ENCODE measurements at regions not wholly inside any gene's neighbourhood (a gene's known extent, or its start where the extent isn't known, plus 50 kb on each side); places are given as distances from the start of the nearest gene placed in this dataset.

DNA sequence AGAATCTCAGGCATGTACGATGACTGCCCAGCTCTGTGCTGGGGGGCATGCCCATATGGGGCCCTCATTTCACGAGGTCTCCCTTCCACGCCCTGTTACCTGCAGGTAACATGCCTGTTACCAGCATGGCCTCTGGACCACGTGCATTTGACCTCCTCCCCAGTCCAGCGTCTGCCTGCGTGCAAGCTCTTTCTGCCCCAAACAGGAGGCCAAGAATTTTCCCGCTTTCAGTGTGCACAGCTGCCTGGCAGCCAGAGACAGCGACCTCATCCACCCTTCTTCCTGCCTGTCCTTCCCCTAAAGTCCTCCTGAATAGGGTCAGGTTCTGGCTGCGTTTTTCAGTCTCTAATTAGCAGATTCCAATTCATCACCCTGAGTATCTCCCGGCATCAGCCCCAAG, 306.5 kb upstream of the ZFHX3 start:
- no peak overlapping the region for H3K14ac ChIP-seq (ENCODE audit: insufficient read length)
- no peak overlapping the region; the same call in 1 of the 2 replicates for H2BK5ac ChIP-seq (ENCODE audit: low read depth, low read length)
- H2AFZ ChIP-seq (ENCODE audit: low read length), result peak overlapping the region; percentile 2; the same call in 1 of the 2 replicates
- no peak overlapping the region for H3K4me2 ChIP-seq (ENCODE audit: insufficient read depth in 1 of 2, low read depth in 2 of 2, low read length in 2 of 2)
- no peaks in the 10 kb centered on the region for H3K23me2 ChIP-seq (ENCODE audit: low read depth, low read length)
- WGBS, 2 experiments (ENCODE audit: extremely low coverage in 1 of 2, insufficient coverage in 1 of 2, insufficient read length in 1 of 2, insufficient replicate concordance in 2 of 2, low coverage in 1 of 2, low lambda C conversion rate in 2 of 2, missing lambda C conversion rate in 1 of 2), result 74% methylated on average over 10 of the region's 10 CpGs; no CpG with 5 or more reads in 1 of the 2 experiments
- no peak overlapping the region for H3K4ac ChIP-seq (replicated peaks; ENCODE audit: insufficient read length, low read depth, low read length)
- H3K9ac ChIP-seq (replicated peaks in 1 of 4; ENCODE audit: extremely low read depth in 1 of 4, low read depth in 3 of 4, low read length in 3 of 4), result no peak overlapping the region
- POLR2A ChIA-PET (ENCODE audit: partially characterized antibody), result no interaction called here
- no peak for DNase-seq (ENCODE audit: low read depth in 1 of 2, low spot score in 2 of 2)
- no peaks in the 10 kb centered on the region for H3K79me1 ChIP-seq (ENCODE audit: low read depth, low read length)
- H3K56ac ChIP-seq (replicated peaks; ENCODE audit: insufficient read length, low read depth, low read length), result no peak overlapping the region
- no peak overlapping the region for H3K18ac ChIP-seq (ENCODE audit: extremely low read depth, low read length)
- H2BK20ac ChIP-seq (ENCODE audit: low read length), result no peak overlapping the region
- H4K5ac ChIP-seq (ENCODE audit: insufficient read length, low read depth, low read length), result no peak overlapping the region
- CTCF ChIA-PET (ENCODE audit: partially characterized antibody), result no interaction called here
- H3K36me3 ChIP-seq (ENCODE audit: control insufficient read depth in 2 of 4, insufficient read depth in 4 of 4, low read length in 3 of 4), result no peaks in the 10 kb centered on the region
- no peak overlapping the region for H2BK12ac ChIP-seq (ENCODE audit: low read depth, low read length)
- H2BK120ac ChIP-seq (replicated peaks; ENCODE audit: low read depth, low read length), result no peak overlapping the region
- no peaks in the 10 kb centered on the region for H3K9me3 ChIP-seq (ENCODE audit: insufficient read depth in 2 of 2, low read depth in 1 of 2, low read length in 1 of 2)
- no peaks in the 10 kb centered on the region for H4K20me1 ChIP-seq (replicated peaks in 1 of 2; ENCODE audit: control insufficient read depth in 1 of 2, insufficient read depth in 2 of 2, low read length in 2 of 2)
- no peak overlapping the region for H4K91ac ChIP-seq (replicated peaks; ENCODE audit: insufficient read length, low read length)
- H3K4me1 ChIP-seq (replicated peaks in 1 of 4; ENCODE audit: control insufficient read depth in 3 of 4, insufficient read depth in 4 of 4, low read length in 3 of 4), result peaks cover 0 to 12% (median 5%) of the 10 kb centered on the region in 4 experiments; a peak in 5 of 7 replicates
- FAIRE-seq, result no peak
- no peaks in the 10 kb centered on the region; a peak in 1 of 7 replicates for H3K27me3 ChIP-seq (replicated peaks in 1 of 4; ENCODE audit: control insufficient read depth in 3 of 4, extremely low read depth in 1 of 4, insufficient read depth in 3 of 4, low read length in 3 of 4)
- no peak overlapping the region for H3K4me3 ChIP-seq (ENCODE audit: extremely low read depth in 1 of 4, insufficient read depth in 2 of 4, low read depth in 3 of 4, low read length in 4 of 4)
- no peaks in the 10 kb centered on the region for H3K79me2 ChIP-seq (ENCODE audit: control insufficient read depth in 1 of 2, insufficient read depth in 2 of 2, low read length in 2 of 2)
- no peak overlapping the region for H2AK5ac ChIP-seq (ENCODE audit: low read depth, low read length)
- no peak overlapping the region for H3K23ac ChIP-seq (ENCODE audit: insufficient read length)
- peak overlapping the region; percentile 76 for H2BK15ac ChIP-seq (ENCODE audit: low read length)
- no peak overlapping the region for H3K27ac ChIP-seq (ENCODE audit: low read depth, low read length)
- no peak overlapping the region for H4K8ac ChIP-seq (ENCODE audit: extremely low read depth, insufficient read depth, low read length)
- TF ChIP-seq, protein P1, sequence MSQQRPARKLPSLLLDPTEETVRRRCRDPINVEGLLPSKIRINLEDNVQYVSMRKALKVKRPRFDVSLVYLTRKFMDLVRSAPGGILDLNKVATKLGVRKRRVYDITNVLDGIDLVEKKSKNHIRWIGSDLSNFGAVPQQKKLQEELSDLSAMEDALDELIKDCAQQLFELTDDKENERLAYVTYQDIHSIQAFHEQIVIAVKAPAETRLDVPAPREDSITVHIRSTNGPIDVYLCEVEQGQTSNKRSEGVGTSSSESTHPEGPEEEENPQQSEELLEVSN (IDR thresholded peaks at IDR 0.05), result peak; percentile 34
- TF ChIP-seq POLR2AphosphoS5 (IDR thresholded peaks at IDR 0.05; ENCODE audit: low read depth, low read length), result no peak
- TF ChIP-seq, protein P2, sequence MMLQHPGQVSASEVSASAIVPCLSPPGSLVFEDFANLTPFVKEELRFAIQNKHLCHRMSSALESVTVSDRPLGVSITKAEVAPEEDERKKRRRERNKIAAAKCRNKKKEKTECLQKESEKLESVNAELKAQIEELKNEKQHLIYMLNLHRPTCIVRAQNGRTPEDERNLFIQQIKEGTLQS (IDR thresholded peaks at IDR 0.05; ENCODE audit: insufficient read depth, low read depth, low read length), result no peak
- no peak for TF ChIP-seq KDM4A (IDR thresholded peaks at IDR 0.05; ENCODE audit: low read depth, low read length, severe bottlenecking)
- no peak for TF ChIP-seq SRF (IDR thresholded peaks at IDR 0.05; ENCODE audit: low read depth, low read length)

Measured in H1 (cell line).